AG04449 (cell line): ENCODE measurements at regions not wholly inside any gene's neighbourhood (a gene's known extent, or its start where the extent isn't known, plus 50 kb on each side); places are given as distances from the start of the nearest gene placed in this dataset.

Source experiments
- CTCF ChIA-PET: fragments of 350-600 bp; formaldehyde crosslinking; extraction: SDS; loops from one replicate; lab custom pipeline; 2021; ENCODE audit warnings: antibody characterized with exemption; lab: Yijun Ruan, JAX
- POLR2A ChIA-PET: fragments of 400-600, 350-600 bp; formaldehyde crosslinking; extraction: SDS; loops from one replicate; lab custom pipeline; 2020; ENCODE audit warnings: antibody characterized with exemption, inconsistent platforms; lab: Yijun Ruan, JAX
- DNase-seq: peaks from one replicate; pipeline ENCODE4 v3.0.0-alpha.2; 2010; ENCODE audit warnings: low read depth, low spot score
- H3K4me3 ChIP-seq: 2 replicates; pipeline ENCODE4 v1.5.1; 2011; ENCODE audit warnings: low read depth, mild to moderate bottlenecking, control low read depth, low read length
- CTCF ChIP-seq: IDR thresholded peaks from one replicate; pipeline ENCODE4 v1.5.1; 2011; ENCODE audit warnings: mild to moderate bottlenecking, moderate library complexity, low read length, control low read depth, inconsistent platforms; ENCODE audit not compliant: insufficient read depth; ENCODE audit errors: missing control alignments

GRCh38 chr19:28406966-28407365 lies 806.0 kb downstream of the UQCRFS1 start:
- TF ChIP-seq CTCF, result no peak
- DNase-seq, result no peak
- no peak overlapping the region for H3K4me3 ChIP-seq
- ChIA-PET CTCF (no interaction called here), POLR2A (no interaction called here)

GRCh38 chr19:28405346-28405742 lies 807.6 kb downstream of the UQCRFS1 start:
- ChIA-PET CTCF (no interaction called here), POLR2A (no interaction called here)
- no peak for TF ChIP-seq CTCF
- DNase-seq, result no peak
- no peak overlapping the region for H3K4me3 ChIP-seq

GRCh38 chr19:28404472-28404871 lies 808.5 kb downstream of the UQCRFS1 start:
- CTCF ChIA-PET, result no interaction called here

GRCh38 chr19:28403690-28404089 lies 809.3 kb downstream of the UQCRFS1 start:
- ChIA-PET CTCF (no interaction called here), POLR2A (no interaction called here)
- no peak for DNase-seq
- TF ChIP-seq CTCF, result no peak
- no peak overlapping the region for H3K4me3 ChIP-seq

More at GRCh38 chr19:28404472-28404871, 808.5 kb downstream of the UQCRFS1 start:
- POLR2A ChIA-PET, result no interaction called here
- no peak for DNase-seq
- H3K4me3 ChIP-seq, result no peak overlapping the region
- TF ChIP-seq CTCF, result no peak

GRCh38 chr19:28402701-28403290 lies 810.2 kb downstream of the UQCRFS1 start:
- POLR2A ChIA-PET, result no interaction called here
- CTCF ChIA-PET, result no interaction called here

GRCh38 chr19:28401739-28402424 lies 811.1 kb downstream of the UQCRFS1 start:
- TF ChIP-seq CTCF, result no peak
- DNase-seq, result no peak
- ChIA-PET POLR2A (no interaction called here), CTCF (no interaction called here)
- H3K4me3 ChIP-seq, result no peak overlapping the region

More at GRCh38 chr19:28402701-28403290, 810.2 kb downstream of the UQCRFS1 start:
- DNase-seq, result no peak
- no peak for TF ChIP-seq CTCF
- no peak overlapping the region for H3K4me3 ChIP-seq
